Neural cell (in vitro differentiated cells): ENCODE measurements at regions not wholly inside any gene's neighbourhood (a gene's known extent, or its start where the extent isn't known, plus 50 kb on each side); places are given as distances from the start of the nearest gene placed in this dataset.

Experiments used
- H2AFZ ChIP-seq: fragments of 200-600, 300-800 bp; sonication (generic), shearing (Covaris generic); 2 replicates; pipeline ENCODE4 v1.6.0; 2014; ENCODE audit warnings: low read depth, mild to moderate bottlenecking, antibody characterized with exemption, low read length, moderate library complexity
- H3F3A ChIP-seq: fragments of 200-600 bp; shearing (Covaris generic); 2 replicates; pipeline ENCODE4 v1.6.1; 2016; ENCODE audit warnings: mild to moderate bottlenecking, moderate library complexity, mixed read lengths, antibody characterized with exemption, low read length; ENCODE audit not compliant: insufficient read depth, poor library complexity, severe bottlenecking
- H3K27ac ChIP-seq: fragments of 200-600, 300-800 bp; sonication (generic), shearing (Covaris generic); 2 replicates; pipeline ENCODE4 v1.5.1; 2014; ENCODE audit warnings: mild to moderate bottlenecking, low read length, moderate library complexity
- H3K27me3 ChIP-seq: fragments of 300-800, 200-600 bp; sonication (generic), shearing (Covaris generic); 2 replicates; pipeline ENCODE4 v1.6.0; 2014; ENCODE audit warnings: mild to moderate bottlenecking, low read depth, low read length, moderate library complexity; ENCODE audit not compliant: insufficient read depth
- H3K36me3 ChIP-seq: fragments of 300-800, 200-600 bp; sonication (generic), shearing (Covaris generic); 2 replicates; pipeline ENCODE4 v1.5.1; 2014; ENCODE audit warnings: mild to moderate bottlenecking, antibody characterized with exemption, low read length, moderate library complexity; ENCODE audit not compliant: insufficient read depth
- H3K4me2 ChIP-seq: fragments of 300-800, 200-600 bp; sonication (generic), shearing (Covaris generic); 2 replicates; pipeline ENCODE4 v1.6.0; 2014; ENCODE audit warnings: mild to moderate bottlenecking, low read length
- H3K4me3 ChIP-seq: fragments of 300-800, 200-600 bp; sonication (generic), shearing (Covaris generic); 2 replicates; pipeline ENCODE4 v1.5.1; 2014; ENCODE audit warnings: mild to moderate bottlenecking, low read length, moderate library complexity
- H3K79me2 ChIP-seq: fragments of 200-600 bp; shearing (Covaris generic); replicated peaks from 2 replicates; pipeline ENCODE4 v1.6.0; 2014; ENCODE audit warnings: mild to moderate bottlenecking, low read length, moderate library complexity; ENCODE audit not compliant: insufficient read depth
- H3K9ac ChIP-seq: fragments of 300-800, 200-600 bp; sonication (generic), shearing (Covaris generic); 2 replicates; pipeline ENCODE4 v1.6.1; 2016; ENCODE audit warnings: mild to moderate bottlenecking, low read length, mixed read lengths
- H3K9me2 ChIP-seq: fragments of 200-600 bp; shearing (Covaris generic); 2 replicates; pipeline ENCODE4 v1.6.1; 2016; ENCODE audit warnings: mild to moderate bottlenecking, low read length, mixed read lengths; ENCODE audit not compliant: insufficient read depth
- H3K9me3 ChIP-seq: fragments of 200-600, 300-800 bp; sonication (generic), shearing (Covaris generic); 2 replicates; pipeline ENCODE4 v1.6.1; 2016; ENCODE audit warnings: mild to moderate bottlenecking, mixed run types, low read length, moderate library complexity, mixed read lengths
- H4K20me1 ChIP-seq: fragments of 200-600 bp; shearing (Covaris generic); 2 replicates; pipeline ENCODE4 v1.6.1; 2016; ENCODE audit warnings: mild to moderate bottlenecking, mixed run types; ENCODE audit not compliant: insufficient read depth
- CTCF ChIP-seq: fragments of 450-650 bp; IDR thresholded peaks from 2 replicates; pipeline ENCODE4 v1.5.1; 2014; ENCODE audit warnings: antibody characterized with exemption, mild to moderate bottlenecking, moderate library complexity; ENCODE audit not compliant: poor library complexity, severe bottlenecking
- EP300 ChIP-seq: fragments of 450-650 bp; conservative IDR thresholded peaks from 2 replicates; pipeline ENCODE4 v1.6.1; 2014; ENCODE audit warnings: antibody characterized with exemption, mild to moderate bottlenecking, moderate library complexity; ENCODE audit not compliant: poor library complexity, severe bottlenecking
- EZH2 ChIP-seq: fragments of 200-600, 300-800 bp; shearing (Covaris generic), sonication (generic); IDR thresholded peaks from 2 replicates; pipeline ENCODE4 v1.6.1; 2014; ENCODE audit warnings: antibody characterized with exemption, low read length, borderline replicate concordance, mild to moderate bottlenecking; ENCODE audit not compliant: insufficient read depth, poor library complexity, severe bottlenecking
- MXI1 ChIP-seq: fragments of 450-650 bp; conservative IDR thresholded peaks from 2 replicates; pipeline ENCODE4 v1.6.1; 2014; ENCODE audit warnings: antibody characterized with exemption, mild to moderate bottlenecking; ENCODE audit not compliant: poor library complexity, severe bottlenecking
- POLR2AphosphoS5 ChIP-seq: IDR thresholded peaks from 2 replicates; pipeline ENCODE4 v1.6.1; 2012
- RAD21 ChIP-seq: fragments of 450-650 bp; conservative IDR thresholded peaks from 2 replicates; pipeline ENCODE4 v1.6.1; 2014; ENCODE audit warnings: antibody characterized with exemption, mild to moderate bottlenecking, moderate library complexity
- REST ChIP-seq: IDR thresholded peaks from 2 replicates; pipeline ENCODE4 v1.6.1; 2012; ENCODE audit warnings: borderline replicate concordance
- SMC3 ChIP-seq: fragments of 450-650 bp; conservative IDR thresholded peaks from 2 replicates; pipeline ENCODE4 v1.6.1; 2014; ENCODE audit warnings: antibody characterized with exemption, mild to moderate bottlenecking, moderate library complexity; ENCODE audit not compliant: poor library complexity
- TAF1 ChIP-seq: IDR thresholded peaks from 2 replicates; pipeline ENCODE4 v1.6.1; 2012; ENCODE audit warnings: low read depth

GRCh38 chr2:80889009-80889408, 584.5 kb upstream of the LRRTM1 start:
- no peaks in the 10 kb centered on the region for H3K79me2 ChIP-seq
- no peak overlapping the region for H3K27ac ChIP-seq
- TF ChIP-seq MXI1: no peak
- no peak for TF ChIP-seq EP300
- no peak for TF ChIP-seq CTCF
- TF ChIP-seq SMC3: no peak
- no peak for TF ChIP-seq RAD21
- no peak for TF ChIP-seq REST
- TF ChIP-seq EZH2: no peak
- no peak for TF ChIP-seq POLR2AphosphoS5
- no peak for TF ChIP-seq TAF1
- H3K4me2 ChIP-seq: no peak overlapping the region
- H3F3A ChIP-seq: no peaks in the 10 kb centered on the region
- H3K9me2 ChIP-seq: no peaks in the 10 kb centered on the region
- no peaks in the 10 kb centered on the region for H3K27me3 ChIP-seq
- no peak overlapping the region for H2AFZ ChIP-seq
- no peaks in the 10 kb centered on the region for H4K20me1 ChIP-seq
- no peak overlapping the region for H3K9ac ChIP-seq
- H3K9me3 ChIP-seq: no peaks in the 10 kb centered on the region
- no peak overlapping the region for H3K4me3 ChIP-seq
- no peaks in the 10 kb centered on the region for H3K36me3 ChIP-seq

GRCh38 chr2:80887841-80888378, 583.4 kb upstream of the LRRTM1 start:
- no peaks in the 10 kb centered on the region for H3K36me3 ChIP-seq
- TF ChIP-seq REST (no peak), EP300 (no peak), EZH2 (no peak), TAF1 (no peak), SMC3 (no peak), RAD21 (no peak), CTCF (no peak), MXI1 (no peak)

More at GRCh38 chr2:80887841-80888378, 583.4 kb upstream of the LRRTM1 start:
- no peak overlapping the region for H3K4me2 ChIP-seq
- no peak overlapping the region for H3K27ac ChIP-seq
- no peaks in the 10 kb centered on the region for H3K79me2 ChIP-seq
- H4K20me1 ChIP-seq: no peaks in the 10 kb centered on the region
- H3F3A ChIP-seq: no peaks in the 10 kb centered on the region
- H3K9me2 ChIP-seq: no peaks in the 10 kb centered on the region
- no peak overlapping the region for H3K9ac ChIP-seq
- no peaks in the 10 kb centered on the region for H3K27me3 ChIP-seq
- H3K9me3 ChIP-seq: no peaks in the 10 kb centered on the region
- H2AFZ ChIP-seq: no peak overlapping the region
- H3K4me3 ChIP-seq: no peak overlapping the region
